SK-N-SH treated with all-trans-retinoic acid at 6 μM for 48 hours (cell line): ENCODE measurements at regions not wholly inside any gene's neighbourhood (a gene's known extent, or its start where the extent isn't known, plus 50 kb on each side); places are given as distances from the start of the nearest gene placed in this dataset.

Source experiments
- ATAC-seq: fragments of 200-7000 bp; cut with Tn5 transposase; 3 replicates; pipeline ENCODE4 v1.9.1; 2020; ENCODE audit warnings: mild to moderate bottlenecking, moderate library complexity
- ARNTL ChIP-seq: fragments of 450-650 bp; formaldehyde crosslinking; IDR thresholded peaks from 2 replicates; pipeline ENCODE4 v1.5.0; 2020; ENCODE audit warnings: low read depth, mild to moderate bottlenecking, moderate library complexity, borderline replicate concordance
- BACH2 ChIP-seq: fragments of 250-450 bp; sonication (Bioruptor Pico); IDR thresholded peaks from 2 replicates; pipeline ENCODE4 v1.9.0; 2021; ENCODE audit warnings: mild to moderate bottlenecking, borderline replicate concordance
- CSDC2 ChIP-seq: fragments of 250-450 bp; sonication (Bioruptor Pico); IDR thresholded peaks from 2 replicates; pipeline ENCODE4 v1.5.0; 2020; ENCODE audit warnings: mild to moderate bottlenecking, moderate library complexity
- ESRRG ChIP-seq: fragments of 250-450 bp; sonication (Bioruptor Pico); IDR thresholded peaks from 2 replicates; pipeline ENCODE4 v1.6.1; 2021; ENCODE audit warnings: mild to moderate bottlenecking
- GLIS3 ChIP-seq: fragments of 250-450 bp; sonication (Bioruptor Pico); IDR thresholded peaks from 2 replicates; pipeline ENCODE4 v1.5.0; 2020; ENCODE audit warnings: mild to moderate bottlenecking, moderate library complexity
- ISL1 ChIP-seq: fragments of 250-450 bp; sonication (Bioruptor Pico); IDR thresholded peaks from 2 replicates; pipeline ENCODE4 v2.1.2; 2022; ENCODE audit warnings: mild to moderate bottlenecking, moderate library complexity
- OSR1 ChIP-seq: fragments of 250-450 bp; sonication (Bioruptor Pico); IDR thresholded peaks from 2 replicates; pipeline ENCODE4 v1.8.0; 2022; ENCODE audit warnings: moderate library complexity, mild to moderate bottlenecking, inconsistent platforms
- PPARA ChIP-seq: fragments of 250-450 bp; sonication (Bioruptor Pico); IDR thresholded peaks from 2 replicates; pipeline ENCODE4 v1.5.0; 2020; ENCODE audit warnings: mild to moderate bottlenecking, borderline replicate concordance
- SNAI2 ChIP-seq: fragments of 250-450 bp; sonication (Bioruptor Pico); IDR thresholded peaks from 2 replicates; pipeline ENCODE4 v1.5.0; 2020; ENCODE audit warnings: mild to moderate bottlenecking, moderate library complexity
- TCF4 ChIP-seq: fragments of 250-450 bp; sonication (Bioruptor Pico); IDR thresholded peaks from 2 replicates; pipeline ENCODE4 v1.8.0; 2021; ENCODE audit warnings: mild to moderate bottlenecking, moderate library complexity, borderline replicate concordance
- TOX ChIP-seq: fragments of 250-450 bp; sonication (Bioruptor Pico); IDR thresholded peaks from 2 replicates; pipeline ENCODE4 v1.8.0; 2021; ENCODE audit warnings: mild to moderate bottlenecking, moderate library complexity, borderline replicate concordance
- ZC3H10 ChIP-seq: fragments of 250-450 bp; sonication (Bioruptor Pico); IDR thresholded peaks from 2 replicates; pipeline ENCODE4 v1.5.1; 2021; ENCODE audit warnings: mild to moderate bottlenecking, moderate library complexity
- ZFP3 ChIP-seq: fragments of 250-450 bp; sonication (Bioruptor Pico); IDR thresholded peaks from 2 replicates; pipeline ENCODE4 v1.5.0; 2020; ENCODE audit warnings: mild to moderate bottlenecking, moderate library complexity
- ZFP30 ChIP-seq: fragments of 450-650 bp; formaldehyde crosslinking; IDR thresholded peaks from 2 replicates; pipeline ENCODE4 v1.5.0; 2022; ENCODE audit warnings: mild to moderate bottlenecking, moderate library complexity
- ZNF565 ChIP-seq: fragments of 450-650 bp; formaldehyde crosslinking; conservative IDR thresholded peaks from 2 replicates; pipeline ENCODE4 v1.5.0; 2020; ENCODE audit warnings: low read depth, mild to moderate bottlenecking, moderate library complexity
- ZNF70 ChIP-seq: fragments of 450-650 bp; formaldehyde crosslinking; IDR thresholded peaks from 2 replicates; pipeline ENCODE4 v1.5.0; 2020; ENCODE audit warnings: mild to moderate bottlenecking, moderate library complexity
- ZNF8 ChIP-seq: fragments of 450-650 bp; formaldehyde crosslinking; IDR thresholded peaks from 2 replicates; pipeline ENCODE4 v1.5.0; 2020; ENCODE audit warnings: mild to moderate bottlenecking, moderate library complexity
- TF ChIP-seq, protein P1 (sequence below): fragments of 250-450 bp; sonication (Bioruptor Pico); IDR thresholded peaks from 2 replicates; pipeline ENCODE4 v1.5.1; 2021; ENCODE audit warnings: mild to moderate bottlenecking, moderate library complexity
- TF ChIP-seq, protein P2 (sequence below): fragments of 250-450 bp; sonication (Bioruptor Pico); IDR thresholded peaks from 2 replicates; pipeline ENCODE4 v1.8.0; 2020; ENCODE audit warnings: mild to moderate bottlenecking, moderate library complexity, borderline replicate concordance
- TF ChIP-seq, protein P3 (sequence below): fragments of 250-450 bp; sonication (Bioruptor Pico); IDR thresholded peaks from 2 replicates; pipeline ENCODE4 v1.5.1; 2020; ENCODE audit warnings: low read depth, mild to moderate bottlenecking, moderate library complexity
- TF ChIP-seq, protein P4 (sequence below): fragments of 250-450 bp; sonication (Bioruptor Pico); IDR thresholded peaks from 2 replicates; pipeline ENCODE4 v1.8.0; 2021; ENCODE audit warnings: low read depth, mild to moderate bottlenecking, moderate library complexity, borderline replicate concordance

DNA sequence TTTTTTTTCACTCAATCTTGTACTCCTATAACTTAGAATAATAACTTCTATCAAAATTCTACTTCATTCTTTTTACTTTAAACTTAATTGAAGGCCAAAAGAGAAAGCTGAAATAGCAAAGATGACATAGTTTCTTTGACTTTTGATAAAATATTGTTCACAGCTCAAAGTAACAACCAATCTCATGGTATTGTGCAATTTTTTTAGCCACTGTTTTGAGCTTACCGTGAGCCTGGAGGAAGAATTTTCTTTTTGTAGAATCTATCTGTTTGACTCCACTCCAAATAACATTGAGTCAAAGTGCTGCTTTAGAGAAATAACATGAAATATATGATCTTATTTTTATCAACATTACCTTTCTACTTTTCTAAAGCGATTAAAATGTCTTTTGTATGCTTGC lies 903.9 kb upstream of the FOXG1 start:
- ATAC-seq = no peak
- TF ChIP-seq TCF4 (CRISPR knock-in tag) = no peak
- TF ChIP-seq ZFP3 (CRISPR knock-in tag) = no peak
- no peak for TF ChIP-seq CSDC2
- TF ChIP-seq OSR1 = no peak
- no peak for TF ChIP-seq GLIS3 (CRISPR knock-in tag)
- no peak for TF ChIP-seq PPARA (CRISPR knock-in tag)
- no peak for TF ChIP-seq ISL1 (CRISPR knock-in tag)
- no peak for TF ChIP-seq ZFP30 (CRISPR knock-in tag)
- TF ChIP-seq ZNF565 (CRISPR knock-in tag) = no peak
- no peak for TF ChIP-seq ZNF8 (CRISPR knock-in tag)
- no peak for TF ChIP-seq ZC3H10 (CRISPR knock-in tag)
- TF ChIP-seq, protein P1, sequence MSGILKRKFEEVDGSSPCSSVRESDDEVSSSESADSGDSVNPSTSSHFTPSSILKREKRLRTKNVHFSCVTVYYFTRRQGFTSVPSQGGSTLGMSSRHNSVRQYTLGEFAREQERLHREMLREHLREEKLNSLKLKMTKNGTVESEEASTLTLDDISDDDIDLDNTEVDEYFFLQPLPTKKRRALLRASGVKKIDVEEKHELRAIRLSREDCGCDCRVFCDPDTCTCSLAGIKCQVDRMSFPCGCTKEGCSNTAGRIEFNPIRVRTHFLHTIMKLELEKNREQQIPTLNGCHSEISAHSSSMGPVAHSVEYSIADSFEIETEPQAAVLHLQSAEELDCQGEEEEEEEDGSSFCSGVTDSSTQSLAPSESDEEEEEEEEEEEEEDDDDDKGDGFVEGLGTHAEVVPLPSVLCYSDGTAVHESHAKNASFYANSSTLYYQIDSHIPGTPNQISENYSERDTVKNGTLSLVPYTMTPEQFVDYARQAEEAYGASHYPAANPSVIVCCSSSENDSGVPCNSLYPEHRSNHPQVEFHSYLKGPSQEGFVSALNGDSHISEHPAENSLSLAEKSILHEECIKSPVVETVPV (CRISPR knock-in tag) = no peak
- TF ChIP-seq TOX (CRISPR knock-in tag) = no peak
- no peak for TF ChIP-seq ARNTL (CRISPR knock-in tag)
- no peak for TF ChIP-seq ZNF70
- TF ChIP-seq, protein P2, sequence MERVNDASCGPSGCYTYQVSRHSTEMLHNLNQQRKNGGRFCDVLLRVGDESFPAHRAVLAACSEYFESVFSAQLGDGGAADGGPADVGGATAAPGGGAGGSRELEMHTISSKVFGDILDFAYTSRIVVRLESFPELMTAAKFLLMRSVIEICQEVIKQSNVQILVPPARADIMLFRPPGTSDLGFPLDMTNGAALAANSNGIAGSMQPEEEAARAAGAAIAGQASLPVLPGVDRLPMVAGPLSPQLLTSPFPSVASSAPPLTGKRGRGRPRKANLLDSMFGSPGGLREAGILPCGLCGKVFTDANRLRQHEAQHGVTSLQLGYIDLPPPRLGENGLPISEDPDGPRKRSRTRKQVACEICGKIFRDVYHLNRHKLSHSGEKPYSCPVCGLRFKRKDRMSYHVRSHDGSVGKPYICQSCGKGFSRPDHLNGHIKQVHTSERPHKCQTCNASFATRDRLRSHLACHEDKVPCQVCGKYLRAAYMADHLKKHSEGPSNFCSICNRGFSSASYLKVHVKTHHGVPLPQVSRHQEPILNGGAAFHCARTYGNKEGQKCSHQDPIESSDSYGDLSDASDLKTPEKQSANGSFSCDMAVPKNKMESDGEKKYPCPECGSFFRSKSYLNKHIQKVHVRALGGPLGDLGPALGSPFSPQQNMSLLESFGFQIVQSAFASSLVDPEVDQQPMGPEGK = no peak

DNA sequence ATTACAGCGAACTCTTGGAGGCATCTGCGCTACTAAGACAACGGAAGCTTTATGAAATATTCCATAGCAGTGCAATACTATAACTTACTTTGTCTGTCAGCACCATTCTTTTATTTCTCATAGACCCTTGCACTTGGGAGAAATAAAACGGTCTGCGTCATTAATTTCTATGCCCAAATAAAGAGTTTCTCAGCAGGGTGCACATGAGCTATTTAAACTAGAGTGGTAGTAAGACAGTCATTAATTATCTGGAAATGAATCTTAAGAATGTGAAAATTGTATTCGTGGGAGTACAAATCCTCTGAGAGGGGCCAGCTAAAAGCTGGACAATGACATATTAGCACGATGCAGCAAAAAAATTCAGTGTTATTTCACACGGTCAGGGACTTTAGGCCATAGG lies 903.4 kb upstream of the FOXG1 start:
- TF ChIP-seq TOX (CRISPR knock-in tag) (no peak), BACH2 (CRISPR knock-in tag) (no peak), ZFP3 (CRISPR knock-in tag) (no peak), SNAI2 (CRISPR knock-in tag) (no peak), ARNTL (CRISPR knock-in tag) (no peak), OSR1 (no peak), ZC3H10 (CRISPR knock-in tag) (no peak), ISL1 (CRISPR knock-in tag) (no peak)
- no peak for ATAC-seq

DNA sequence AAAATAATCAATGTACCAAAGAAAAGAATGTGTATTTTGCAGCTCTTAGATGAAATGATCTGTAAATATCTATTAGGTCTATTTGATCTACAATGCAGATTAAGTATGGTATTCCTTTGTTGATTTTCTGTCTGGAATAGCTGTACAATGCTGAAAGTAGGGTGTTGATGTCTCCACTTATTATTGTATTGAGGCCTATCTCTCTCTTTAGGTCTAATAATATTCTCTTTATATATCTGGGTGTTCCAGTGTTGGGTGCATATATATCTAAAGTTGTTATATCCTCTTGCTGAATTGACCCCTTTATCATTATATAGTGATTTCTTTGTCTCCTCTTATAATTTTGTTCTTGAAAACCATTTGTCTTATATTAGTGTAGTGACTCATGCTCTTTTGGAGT lies 885.5 kb upstream of the FOXG1 start:
- TF ChIP-seq ISL1 (CRISPR knock-in tag) (no peak), ZNF70 (no peak), SNAI2 (CRISPR knock-in tag) (no peak), ARNTL (CRISPR knock-in tag) (no peak)
- ATAC-seq = no peak

DNA sequence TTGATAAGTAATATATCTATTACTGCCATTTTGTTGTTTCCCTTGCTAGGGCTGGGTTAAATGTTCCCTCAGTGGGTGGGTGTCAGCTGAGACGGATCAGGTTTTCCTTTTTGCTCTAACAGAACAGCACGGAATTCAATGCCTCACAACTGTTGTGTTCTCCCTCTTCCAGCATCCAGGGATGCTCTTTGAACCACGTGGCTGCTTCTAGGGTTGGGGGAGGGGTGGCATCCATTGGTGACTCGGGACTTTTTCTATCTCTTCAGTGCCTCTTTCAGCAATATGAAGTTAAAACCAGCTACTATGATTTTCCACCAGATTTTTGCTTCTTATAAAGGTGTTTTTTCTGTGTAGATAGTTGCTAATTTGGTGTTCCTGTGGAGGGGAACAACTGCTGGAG lies 884.9 kb upstream of the FOXG1 start:
- no peak for ATAC-seq
- no peak for TF ChIP-seq ZNF70
- TF ChIP-seq, protein P1 (CRISPR knock-in tag) = no peak
- no peak for TF ChIP-seq ARNTL (CRISPR knock-in tag)
- TF ChIP-seq, protein P2 = no peak
- TF ChIP-seq ZC3H10 (CRISPR knock-in tag) = no peak
- TF ChIP-seq ZNF565 (CRISPR knock-in tag) = no peak
- no peak for TF ChIP-seq BACH2 (CRISPR knock-in tag)
- TF ChIP-seq OSR1 = no peak
- no peak for TF ChIP-seq TCF4 (CRISPR knock-in tag)
- TF ChIP-seq ZNF8 (CRISPR knock-in tag) = no peak
- no peak for TF ChIP-seq ZFP3 (CRISPR knock-in tag)
- TF ChIP-seq GLIS3 (CRISPR knock-in tag) = no peak

DNA sequence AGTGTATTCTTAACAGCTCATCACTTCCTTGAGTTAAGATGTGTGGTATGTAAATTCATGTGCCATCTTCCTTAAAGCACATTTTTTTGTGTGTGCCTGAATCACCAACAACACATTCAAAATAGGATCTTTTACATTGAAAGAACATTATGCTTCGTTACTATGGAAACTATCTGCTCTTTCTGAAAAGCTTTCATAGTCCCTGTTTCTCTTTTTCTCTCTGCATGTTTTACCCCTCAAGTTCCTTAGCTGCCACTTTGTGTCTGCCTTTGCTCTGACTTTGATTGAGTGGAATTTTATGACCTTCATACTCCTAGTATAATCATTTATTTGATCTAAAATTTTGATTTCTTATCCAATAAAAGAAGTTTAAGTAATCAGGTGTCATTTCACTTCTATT lies 880.3 kb upstream of the FOXG1 start:
- ATAC-seq = no peak
- no peak for TF ChIP-seq ESRRG (CRISPR knock-in tag)
- TF ChIP-seq, protein P3, sequence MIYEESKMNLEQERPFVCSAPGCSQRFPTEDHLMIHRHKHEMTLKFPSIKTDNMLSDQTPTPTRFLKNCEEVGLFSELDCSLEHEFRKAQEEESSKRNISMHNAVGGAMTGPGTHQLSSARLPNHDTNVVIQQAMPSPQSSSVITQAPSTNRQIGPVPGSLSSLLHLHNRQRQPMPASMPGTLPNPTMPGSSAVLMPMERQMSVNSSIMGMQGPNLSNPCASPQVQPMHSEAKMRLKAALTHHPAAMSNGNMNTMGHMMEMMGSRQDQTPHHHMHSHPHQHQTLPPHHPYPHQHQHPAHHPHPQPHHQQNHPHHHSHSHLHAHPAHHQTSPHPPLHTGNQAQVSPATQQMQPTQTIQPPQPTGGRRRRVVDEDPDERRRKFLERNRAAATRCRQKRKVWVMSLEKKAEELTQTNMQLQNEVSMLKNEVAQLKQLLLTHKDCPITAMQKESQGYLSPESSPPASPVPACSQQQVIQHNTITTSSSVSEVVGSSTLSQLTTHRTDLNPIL = no peak
- TF ChIP-seq SNAI2 (CRISPR knock-in tag) = no peak
- TF ChIP-seq ZNF565 (CRISPR knock-in tag) = no peak
- no peak for TF ChIP-seq PPARA (CRISPR knock-in tag)
- TF ChIP-seq ISL1 (CRISPR knock-in tag) = no peak
- no peak for TF ChIP-seq GLIS3 (CRISPR knock-in tag)
- TF ChIP-seq ZC3H10 (CRISPR knock-in tag) = no peak
- no peak for TF ChIP-seq CSDC2
- TF ChIP-seq, protein P4, sequence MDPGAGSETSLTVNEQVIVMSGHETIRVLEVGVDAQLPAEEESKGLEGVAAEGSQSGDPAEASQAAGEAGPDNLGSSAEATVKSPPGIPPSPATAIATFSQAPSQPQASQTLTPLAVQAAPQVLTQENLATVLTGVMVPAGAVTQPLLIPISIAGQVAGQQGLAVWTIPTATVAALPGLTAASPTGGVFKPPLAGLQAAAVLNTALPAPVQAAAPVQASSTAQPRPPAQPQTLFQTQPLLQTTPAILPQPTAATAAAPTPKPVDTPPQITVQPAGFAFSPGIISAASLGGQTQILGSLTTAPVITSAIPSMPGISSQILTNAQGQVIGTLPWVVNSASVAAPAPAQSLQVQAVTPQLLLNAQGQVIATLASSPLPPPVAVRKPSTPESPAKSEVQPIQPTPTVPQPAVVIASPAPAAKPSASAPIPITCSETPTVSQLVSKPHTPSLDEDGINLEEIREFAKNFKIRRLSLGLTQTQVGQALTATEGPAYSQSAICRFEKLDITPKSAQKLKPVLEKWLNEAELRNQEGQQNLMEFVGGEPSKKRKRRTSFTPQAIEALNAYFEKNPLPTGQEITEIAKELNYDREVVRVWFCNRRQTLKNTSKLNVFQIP (CRISPR knock-in tag) = no peak
- TF ChIP-seq, protein P1 (CRISPR knock-in tag) = no peak
